Kidney tubule cell (primary cell): ENCODE measurements at regions not wholly inside any gene's neighbourhood (a gene's known extent, or its start where the extent isn't known, plus 50 kb on each side); places are given as distances from the start of the nearest gene placed in this dataset.
"Not testable (repeated sequence)": the region's sequence is repeated elsewhere in the genome, so short reads cannot be mapped to it uniquely, and the experiment has no call there.

Source experiments
- DNase-seq: peaks from one replicate; pipeline ENCODE4 v3.0.0-alpha.2; 2018; ENCODE audit warnings: low spot score

DNA sequence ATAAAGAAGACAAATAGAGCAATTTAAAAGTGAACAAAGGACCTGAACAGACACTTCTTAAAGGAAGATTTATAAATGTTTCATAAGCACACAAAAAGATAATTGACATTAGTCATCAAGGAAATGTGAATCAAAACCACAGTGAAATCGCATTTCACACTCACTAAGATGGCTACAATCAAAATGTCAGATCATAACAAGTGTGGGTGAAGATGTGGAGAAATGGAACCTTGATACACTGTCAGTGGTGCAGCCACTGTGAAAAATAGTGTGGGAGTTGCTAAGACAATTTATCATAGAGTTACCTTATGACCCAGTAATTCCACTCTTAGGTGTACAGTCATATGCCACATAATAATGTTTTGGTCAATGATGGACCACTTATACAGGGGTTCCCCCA lies 54.5 kb upstream of the HTR4 start:
- DNase-seq, result no peak

DNA sequence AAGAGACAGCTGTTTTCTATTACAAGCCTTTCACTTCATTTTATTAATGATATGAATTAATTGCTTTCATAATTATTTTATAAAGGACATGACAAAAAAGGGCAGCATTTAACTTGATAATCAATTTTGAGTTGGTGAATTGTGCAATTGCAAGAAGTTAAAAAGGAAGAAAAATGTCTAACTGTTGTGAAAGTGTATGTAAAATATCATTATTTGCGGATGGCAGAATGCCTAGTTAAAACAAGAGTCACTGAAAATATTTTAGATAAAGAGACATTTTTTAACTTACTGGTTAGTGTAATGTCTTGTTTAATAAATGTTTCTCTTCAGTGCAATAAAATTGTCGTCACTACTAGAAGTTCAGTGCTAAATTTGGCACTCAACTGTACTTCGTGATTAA lies 57.6 kb upstream of the HTR4 start:
- no peak for DNase-seq

DNA sequence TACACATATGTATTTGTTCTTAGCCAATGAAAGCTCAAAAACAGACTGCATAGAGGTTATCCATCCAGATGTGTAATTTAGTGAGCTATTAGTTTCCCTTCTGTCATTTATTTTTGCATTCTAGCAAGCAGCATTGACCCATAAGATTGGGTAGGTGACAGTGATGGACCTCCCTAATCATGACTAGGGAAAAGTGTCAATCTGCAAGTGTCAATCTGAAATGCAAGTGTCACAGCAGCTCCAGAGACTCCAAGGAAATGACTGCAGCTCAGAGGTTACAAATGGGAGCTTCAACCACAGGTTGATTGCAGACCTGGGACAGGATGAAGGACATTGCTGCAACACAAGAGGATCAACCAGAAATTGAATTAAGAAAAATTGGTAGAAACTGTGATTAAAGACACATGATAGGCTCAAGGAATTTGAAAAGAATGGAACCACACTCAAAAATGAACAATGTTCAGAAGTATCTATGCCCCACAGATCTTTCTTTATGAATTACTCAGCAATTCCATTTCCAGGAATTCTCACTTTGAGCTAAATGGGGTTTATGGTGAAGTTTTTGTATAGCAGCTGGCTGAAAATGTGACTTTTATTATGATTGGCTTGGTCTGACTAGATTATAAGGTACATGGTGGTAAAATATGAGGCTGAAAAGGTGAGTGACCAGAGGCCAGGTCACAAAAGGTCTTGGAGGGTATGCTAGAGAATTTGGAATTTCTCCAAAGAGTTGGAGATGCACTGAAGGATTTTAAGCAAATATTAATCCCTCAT lies 59.6 kb upstream of the HTR4 start:
- DNase-seq, result no peak

DNA sequence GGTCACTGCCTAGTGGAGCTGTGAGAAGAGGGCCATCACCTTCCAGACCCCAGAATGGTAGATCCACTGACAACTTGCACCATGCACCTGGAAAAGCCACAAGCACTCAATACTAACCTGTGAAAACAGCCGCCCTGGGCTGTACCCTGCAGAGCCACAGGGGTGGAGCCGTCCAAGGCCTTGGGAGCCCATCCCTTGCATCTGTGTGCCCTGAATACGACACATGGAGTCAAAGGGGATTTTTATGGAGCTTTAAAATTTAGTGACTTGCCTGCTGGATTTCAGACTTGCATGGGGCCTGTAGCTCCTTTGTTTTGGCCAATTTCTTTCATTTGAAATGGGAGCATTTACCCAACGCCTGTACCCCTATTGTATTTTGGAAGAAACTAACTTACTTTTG lies 62.4 kb upstream of the HTR4 start:
- no peak for DNase-seq

DNA sequence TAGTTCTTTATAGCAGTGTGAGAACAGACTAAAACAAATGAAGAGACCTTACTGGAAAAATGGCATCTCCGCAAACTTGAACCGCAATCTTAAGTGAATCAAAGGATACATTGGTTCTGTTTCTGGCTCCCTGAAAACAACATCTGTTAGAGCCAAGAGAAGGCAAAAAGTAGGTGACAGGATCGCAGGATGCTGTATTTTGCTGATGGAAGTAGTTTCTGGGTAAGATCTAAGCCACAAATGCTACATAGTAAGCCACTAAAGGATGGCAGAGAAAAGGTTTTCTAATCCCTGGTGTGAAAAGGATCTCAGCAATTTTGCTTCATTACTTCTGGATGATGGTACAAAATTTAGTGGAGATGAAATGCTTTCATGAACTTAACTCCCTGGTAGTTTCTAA lies 63.3 kb upstream of the HTR4 start:
- DNase-seq, result no peak

DNA sequence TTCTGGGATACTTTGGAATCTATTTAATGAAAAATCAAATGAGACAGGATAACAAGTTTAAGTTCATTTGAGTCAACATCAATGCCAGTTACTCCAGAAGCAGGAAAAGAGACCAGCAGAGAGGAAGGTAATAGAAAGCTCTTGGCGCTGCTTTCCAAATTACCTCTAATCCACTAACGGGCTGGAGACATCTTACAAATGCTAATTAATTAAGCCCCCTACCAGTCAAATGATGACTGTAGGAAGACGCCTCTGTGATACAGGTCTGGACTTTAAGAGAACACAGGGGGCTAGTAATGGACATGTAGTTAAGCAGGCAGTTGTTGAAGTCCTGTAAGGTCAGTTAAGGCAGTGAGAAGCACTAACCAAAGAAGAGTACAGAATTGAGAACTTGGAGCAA lies 65.3 kb upstream of the HTR4 start:
- DNase-seq, result no peak

DNA sequence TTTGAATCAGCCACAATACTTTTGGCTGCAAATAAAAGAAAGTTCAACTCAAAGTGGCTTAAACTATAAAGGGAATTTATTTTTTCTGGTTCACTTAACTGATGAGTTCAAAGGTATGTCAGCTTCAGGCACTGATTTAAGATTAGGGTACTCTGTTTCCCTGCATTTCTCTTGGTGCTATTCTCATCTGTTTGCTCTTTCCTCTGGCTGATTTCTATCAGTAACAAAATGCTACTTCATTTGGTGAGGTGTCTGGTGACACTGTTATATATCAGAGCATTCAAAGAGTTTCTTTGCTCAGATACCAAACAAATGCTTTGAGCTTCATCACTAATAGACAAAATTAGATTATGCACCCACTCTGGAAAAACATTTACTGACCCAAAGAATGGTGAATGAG lies 65.9 kb upstream of the HTR4 start:
- DNase-seq, result no peak

DNA sequence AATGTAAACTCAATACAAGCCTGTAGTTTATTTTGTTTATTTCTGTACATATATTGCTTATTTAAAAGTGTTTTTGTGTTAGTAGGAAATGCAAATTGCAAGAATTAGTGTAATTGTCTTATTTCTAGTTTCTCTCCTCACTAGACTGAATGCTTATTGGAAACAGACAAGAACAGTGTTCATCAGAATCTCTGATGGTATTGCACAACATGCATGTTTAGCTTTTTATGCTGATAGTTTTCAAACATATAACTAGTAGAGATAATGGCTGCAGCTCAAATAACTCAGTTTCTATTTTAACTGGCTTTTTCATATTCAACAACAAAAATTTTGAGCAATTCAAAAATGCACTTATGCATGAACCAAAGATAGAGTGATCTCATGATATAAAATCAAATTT lies 68.8 kb upstream of the HTR4 start:
- no peak for DNase-seq

DNA sequence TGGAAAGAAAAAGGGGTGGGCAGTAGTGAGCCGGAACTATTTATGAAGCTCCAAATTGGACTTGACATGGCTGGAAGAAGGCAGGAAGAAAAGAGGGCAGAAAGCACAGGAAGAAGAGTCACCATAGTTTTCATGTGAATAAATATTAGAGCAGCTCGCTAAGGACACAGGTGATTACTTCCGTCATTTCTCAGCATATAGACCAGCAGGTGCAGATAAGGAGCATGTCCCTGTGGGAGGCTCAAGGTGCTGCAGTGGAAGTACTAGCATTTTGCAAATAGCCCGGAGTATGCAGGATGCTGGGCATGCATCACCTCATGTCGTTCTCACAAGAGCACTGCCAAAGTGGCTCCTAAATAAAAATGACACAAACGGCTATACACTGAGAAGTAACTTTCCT lies 71.3 kb upstream of the HTR4 start:
- no peak for DNase-seq

DNA sequence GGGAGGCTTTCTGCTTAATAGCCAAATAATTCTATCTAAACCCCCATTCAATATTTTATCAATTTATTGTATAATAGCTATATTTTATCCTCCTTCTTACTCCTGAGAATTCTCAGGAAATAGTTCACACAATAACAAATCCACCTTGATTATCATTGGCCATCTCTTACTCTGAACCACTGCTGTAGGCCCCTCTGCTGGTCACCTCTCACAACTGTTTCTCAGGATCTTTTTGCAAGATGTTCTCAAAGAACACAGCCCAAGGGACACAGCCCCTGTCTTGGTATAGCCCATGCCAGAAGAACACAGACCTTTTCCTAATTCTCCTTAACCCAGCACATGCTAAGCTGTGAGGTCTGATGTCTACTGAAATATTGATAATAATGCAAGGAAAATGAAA lies 74.9 kb upstream of the HTR4 start:
- no peak for DNase-seq

DNA sequence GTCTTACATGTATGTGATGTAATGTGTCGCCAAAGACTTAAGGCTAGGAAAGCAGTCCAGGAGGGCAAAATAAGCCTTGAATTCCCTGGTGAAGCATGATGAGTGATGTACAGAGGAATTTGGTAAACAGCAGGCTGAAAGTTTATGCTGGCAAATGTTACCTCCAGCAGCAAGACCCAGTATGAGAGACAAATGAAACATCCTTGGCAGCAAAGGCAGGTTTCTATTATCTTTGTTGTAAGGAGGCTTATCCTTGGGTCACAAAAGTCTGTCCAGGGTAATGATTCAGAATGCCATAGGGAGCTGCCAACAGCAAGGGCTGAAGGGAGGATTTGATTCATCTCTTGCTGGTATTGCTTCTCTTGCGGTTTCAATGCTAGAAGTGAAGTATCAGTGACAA lies 75.9 kb upstream of the HTR4 start:
- peak; percentile 68 for DNase-seq

DNA sequence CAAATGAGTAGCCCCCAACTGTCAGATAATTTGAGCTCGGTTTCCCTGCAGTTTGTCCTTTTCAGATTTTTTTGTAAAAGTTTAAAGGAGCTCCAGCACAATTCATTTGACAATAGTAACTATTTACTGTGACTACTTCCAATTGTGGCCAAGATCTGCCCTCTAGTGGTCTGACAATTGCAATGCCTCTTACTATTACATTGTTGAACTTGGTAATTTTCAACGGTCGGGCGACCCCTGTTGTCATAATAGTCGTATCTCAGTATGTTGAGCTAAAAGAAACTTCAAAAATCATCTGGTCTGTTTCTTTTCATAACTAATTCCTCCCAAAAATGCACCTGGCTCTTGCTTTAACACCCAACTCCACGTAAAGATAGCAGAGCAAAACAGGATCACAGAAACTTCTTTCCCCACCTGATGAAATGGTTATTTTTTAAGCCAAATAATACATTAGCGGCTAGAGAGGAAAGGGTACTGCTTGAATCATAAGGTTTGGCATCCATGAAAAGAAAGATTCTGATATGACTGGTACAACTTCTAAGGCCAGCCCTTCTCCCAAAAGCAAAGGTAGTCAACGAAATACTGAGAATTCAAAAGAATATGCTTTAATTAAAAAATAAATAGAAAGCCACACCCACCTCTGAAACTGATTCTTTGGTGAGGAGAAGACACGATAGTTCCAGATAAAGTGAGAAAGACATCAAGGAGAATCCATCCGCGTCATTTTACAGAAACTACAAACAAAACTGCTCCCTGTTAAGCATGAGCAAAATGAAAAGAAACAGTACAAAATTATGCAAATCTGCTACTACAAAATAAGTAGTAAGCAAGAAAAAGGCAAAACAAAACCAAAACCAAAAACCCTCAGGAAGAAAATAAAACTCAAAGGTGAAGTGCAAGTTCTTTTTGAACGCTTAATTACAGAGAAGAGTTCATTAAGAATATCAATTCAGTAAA lies 76.9 kb upstream of the HTR4 start:
- peak; percentile 83 for DNase-seq

DNA sequence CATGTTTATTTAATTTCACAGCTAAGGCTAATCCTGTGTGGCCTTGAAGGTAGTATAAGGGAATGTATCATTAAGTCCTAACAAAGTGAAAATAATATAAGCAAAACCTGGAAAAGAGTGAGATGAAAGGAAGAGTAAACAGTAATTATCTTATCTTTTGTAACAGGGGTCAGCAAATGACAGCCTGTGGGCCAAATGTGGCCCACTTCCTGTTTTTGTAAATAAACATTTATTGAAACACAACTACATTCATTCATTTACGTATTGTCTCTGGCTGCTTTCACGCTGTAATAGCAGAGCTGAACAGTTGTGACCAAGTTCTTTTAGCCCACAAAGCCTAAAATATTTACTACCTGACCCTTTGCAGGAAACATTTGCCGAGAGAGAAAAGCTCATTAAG lies 78.4 kb upstream of the HTR4 start:
- DNase-seq, result no peak

DNA sequence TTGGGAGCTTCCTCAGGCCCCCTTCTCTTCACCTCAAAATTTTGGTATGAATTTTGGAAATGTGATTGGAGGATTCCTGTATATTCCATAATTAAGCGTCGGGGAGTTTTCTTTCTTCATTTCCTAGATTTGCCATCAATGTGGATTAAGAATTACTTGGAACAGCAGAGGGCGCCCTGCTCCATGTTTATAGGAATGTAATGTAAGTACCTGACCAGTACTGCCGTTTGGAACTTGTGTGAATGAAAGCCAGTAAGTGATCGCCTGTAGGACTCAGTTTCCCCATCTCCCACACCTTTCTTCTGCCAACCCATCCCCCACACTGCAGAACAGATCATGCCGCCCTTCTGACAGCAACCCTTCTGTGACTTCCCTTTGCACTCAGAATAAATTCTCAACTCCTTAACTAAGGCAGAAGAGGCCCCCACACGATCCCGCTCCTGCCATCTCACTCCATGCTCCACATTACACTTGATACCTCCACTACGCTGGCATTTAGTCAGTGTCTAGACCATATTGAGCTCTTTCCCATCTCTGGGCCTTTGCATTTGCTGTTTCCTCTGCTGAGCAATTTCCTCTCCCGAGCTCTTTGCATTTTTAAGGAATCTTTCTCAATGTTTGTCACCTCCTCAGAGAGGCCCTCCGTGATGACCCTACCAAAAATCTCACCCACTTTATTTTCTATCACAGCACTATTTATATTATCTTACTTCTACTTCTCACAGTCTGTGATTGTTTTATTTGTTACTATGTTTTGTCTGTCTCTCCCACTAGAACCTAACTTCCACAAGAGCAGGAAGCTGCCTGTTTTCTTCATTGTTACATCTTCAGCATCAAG lies 79.5 kb upstream of the HTR4 start:
- peak; percentile 83 for DNase-seq

DNA sequence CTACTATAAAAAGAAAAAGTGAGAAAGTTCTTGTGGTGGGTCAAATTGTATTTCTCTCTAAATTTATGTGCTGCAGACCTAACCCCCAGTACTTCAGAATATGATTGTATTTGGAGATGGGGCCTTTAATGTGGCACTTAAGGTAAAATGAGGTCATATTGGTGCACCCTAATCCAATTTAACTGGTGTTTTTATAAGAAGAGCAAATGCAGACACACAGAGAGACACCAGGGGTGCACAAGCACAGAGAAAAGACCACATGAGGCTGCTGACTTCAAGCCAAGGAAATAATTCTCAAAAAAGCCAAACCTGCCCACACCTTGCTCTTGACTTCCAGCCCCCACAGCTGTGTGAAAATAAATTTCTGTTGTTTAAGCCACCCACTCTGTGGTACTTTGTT lies 80.2 kb upstream of the HTR4 start:
- no peak for DNase-seq

DNA sequence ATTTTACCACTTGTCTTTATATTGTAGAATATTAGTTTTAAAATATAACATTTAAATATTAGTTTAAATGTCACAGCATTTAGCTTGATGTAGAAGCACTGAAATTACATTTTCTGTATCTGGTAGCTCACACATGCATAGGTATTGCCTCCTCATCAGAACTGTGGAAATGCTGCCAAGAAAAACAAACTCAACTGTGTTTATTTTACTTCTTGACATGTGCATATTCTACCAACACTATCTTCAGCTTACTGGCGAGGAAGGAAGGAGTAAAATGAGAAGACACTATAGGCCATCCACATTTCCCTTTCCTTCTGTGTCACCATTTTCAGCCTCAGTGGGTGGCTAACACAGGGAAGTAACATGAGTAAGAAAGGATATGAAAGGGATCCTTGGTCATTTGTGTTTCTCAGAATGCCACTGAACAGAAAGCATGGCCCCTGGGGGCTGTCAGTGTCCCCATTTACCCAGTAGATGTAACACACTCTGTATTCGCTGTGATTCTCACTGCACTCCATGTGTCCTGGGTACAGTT lies 81.0 kb upstream of the HTR4 start:
- peak; percentile 8 for DNase-seq

DNA sequence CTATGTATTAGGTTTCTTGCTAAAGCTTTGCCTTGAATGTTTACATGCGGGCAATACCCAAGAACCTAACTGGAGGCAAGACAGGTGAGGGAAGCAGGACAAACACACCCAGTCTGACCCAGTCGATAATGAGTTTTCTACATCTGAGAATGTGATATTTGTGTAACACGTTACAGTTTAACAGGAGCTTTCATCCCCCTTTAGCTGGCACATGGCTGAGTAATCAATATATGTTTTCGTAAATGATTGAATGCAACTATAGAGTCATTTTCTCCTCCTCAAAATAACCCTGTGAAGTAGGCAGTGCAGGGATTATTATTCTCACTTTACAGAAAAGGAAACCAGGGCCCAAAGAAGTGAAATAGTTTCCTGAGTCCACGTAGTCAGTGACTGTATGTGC lies 84.7 kb upstream of the HTR4 start:
- DNase-seq, result peak; percentile 39

DNA sequence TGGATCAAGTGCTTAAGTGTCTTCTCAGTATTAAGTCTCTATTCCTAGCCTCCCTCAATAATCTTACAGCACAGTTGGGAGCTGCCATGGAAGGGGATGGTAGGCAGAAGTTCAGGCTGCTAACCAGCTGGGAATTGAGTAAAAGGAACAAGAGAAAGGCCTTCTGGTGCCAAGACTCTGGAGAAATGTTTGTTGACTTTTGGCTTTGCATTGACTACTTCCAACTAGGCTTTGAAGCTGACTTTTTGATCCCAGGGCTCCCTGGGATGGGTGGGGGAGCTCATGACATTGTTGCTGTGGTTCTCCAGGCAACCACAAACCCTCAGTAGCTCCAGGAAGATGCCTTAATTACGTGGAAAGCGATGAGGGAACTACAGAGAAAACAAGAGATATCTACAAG lies 85.2 kb upstream of the HTR4 start:
- DNase-seq, result no peak

DNA sequence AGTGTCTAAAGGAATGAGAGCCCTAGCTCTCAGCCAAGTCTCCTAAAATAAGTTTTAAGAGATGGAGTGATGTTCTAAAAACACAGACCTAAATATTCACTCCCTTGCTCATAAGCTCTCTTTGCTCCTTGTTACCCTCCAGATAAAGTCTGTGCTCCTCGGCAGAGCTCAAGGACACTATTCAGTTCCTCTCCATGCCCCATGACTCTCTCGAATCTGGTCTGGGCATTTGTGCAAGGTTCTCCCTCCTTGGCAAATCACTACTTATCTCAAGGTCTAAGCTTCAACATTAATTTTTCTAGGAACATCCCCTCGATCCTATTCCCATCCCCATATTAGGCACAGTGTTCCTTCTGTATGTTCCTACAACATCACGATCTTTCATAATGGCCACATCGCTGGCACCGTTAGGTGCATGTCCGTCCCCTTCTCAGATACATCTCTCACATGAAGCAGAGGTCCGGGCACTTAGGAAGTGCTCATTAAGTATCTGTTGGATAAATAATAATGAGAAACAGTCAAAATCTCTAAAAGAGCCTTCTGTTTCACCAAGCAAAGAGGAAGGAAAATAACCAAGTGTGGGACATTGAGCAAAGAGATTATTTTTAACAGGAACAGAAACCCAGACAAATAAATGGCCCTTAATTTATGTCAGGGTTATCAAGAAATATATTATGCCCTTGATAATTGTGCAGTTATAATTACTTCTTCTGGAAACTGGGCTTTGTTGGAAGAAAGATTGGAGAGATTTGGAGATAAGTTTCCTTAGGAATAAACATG lies 85.9 kb upstream of the HTR4 start:
- no peak for DNase-seq

DNA sequence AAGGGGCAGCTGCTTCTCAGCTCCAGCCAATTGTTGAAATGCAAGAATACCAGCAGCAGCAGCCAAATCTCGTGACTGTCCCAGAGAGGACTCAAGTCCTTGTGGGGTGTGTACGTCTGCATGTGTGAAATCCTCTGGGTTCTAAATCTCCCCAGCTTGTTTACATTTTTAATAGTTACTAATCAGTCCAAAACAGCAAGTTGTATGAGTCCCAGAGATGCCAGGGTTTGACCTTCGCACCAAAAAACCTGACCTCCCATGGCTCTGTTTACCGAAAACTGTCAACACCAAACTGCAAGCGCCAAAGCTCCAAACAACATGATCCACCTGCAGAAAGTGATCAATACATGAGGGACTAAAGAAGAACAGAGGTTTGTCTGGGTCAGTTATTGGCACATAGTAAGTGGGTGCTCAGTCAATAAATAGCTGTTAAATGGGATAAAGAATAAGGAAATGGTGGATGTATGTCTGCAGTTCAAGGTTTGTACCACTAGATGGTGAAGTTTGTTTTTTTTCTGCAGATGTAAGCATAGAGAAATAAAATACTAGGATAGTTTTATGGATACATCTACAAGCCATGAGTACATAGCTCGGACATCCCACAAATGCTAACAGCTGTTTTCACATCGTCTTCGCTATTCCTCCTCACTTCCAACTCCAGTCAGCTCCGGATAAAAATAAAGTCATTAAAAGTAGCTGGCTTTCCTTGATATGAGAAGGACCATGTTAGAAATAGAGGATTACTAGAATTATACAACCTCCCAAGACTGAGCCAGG lies 85.3 kb upstream of the ADRB2 start:
- peak; percentile 75 for DNase-seq

DNA sequence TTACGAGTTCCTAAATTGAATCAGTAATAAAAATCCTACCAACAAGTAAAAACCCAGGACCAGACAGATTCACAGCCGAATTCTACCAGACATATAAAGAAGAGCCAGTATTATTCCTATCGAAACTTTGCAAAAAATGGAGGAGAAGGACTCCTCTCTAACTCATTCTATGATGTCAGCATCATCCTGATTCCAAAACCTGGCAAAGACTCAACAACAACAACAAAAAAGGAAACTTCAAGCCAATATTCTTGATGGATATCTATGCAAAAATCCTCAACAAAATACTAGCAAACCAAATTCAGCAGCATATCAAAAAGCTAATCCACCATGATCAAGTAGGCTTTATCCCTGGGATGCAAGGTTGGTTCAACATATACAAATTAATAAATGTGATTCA lies 84.6 kb upstream of the ADRB2 start:
- DNase-seq, result not testable (repeated sequence)
